ENCODE measurements at regions not wholly inside any gene's neighbourhood (a gene's known extent, or its start where the extent isn't known, plus 50 kb on each side); places are given as distances from the start of the nearest gene placed in this dataset.

DNA sequence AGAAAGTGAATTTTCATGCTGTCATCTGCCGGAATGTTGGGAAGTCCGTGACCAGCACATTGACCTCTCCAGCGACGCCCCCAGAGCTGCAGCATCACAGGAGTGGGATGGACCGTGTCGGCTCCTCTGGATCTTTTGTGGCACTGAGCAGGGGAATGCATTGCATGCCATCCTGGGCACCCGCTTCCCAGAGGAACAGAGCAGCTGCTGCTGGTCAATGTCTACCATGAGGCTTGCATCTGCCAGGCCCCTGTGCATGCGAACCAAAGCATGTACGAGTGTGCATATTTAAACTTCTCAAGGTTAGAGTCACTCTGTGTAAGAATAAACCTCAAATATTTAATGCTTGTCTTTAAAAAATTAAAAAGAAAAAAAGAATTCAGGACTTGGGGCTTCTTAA lies 414.8 kb downstream of the GADD45G start:
- Histone ChIP-seq H4K20me1 (ENCODE audit: insufficient read depth, low read length) (no peaks in the 10 kb centered on the region), H3K27me3 (ENCODE audit: insufficient read depth, low read length) (no peaks in the 10 kb centered on the region), H3K79me2 (ENCODE audit: insufficient read depth, low read length) (no peaks in the 10 kb centered on the region), H2AFZ (ENCODE audit: low read length) (no peak overlapping the region), H3K9me3 (ENCODE audit: low read length) (no peaks in the 10 kb centered on the region), H3K36me3 (ENCODE audit: insufficient read depth, low read length) (no peaks in the 10 kb centered on the region), H3F3A (ENCODE audit: insufficient read depth, low read length) (no peaks in the 10 kb centered on the region), H3K4me2 (ENCODE audit: low read length) (no peak overlapping the region), H3K27ac (ENCODE audit: low read depth, low read length, poor library complexity, severe bottlenecking) (no peak overlapping the region), H3K9me2 (ENCODE audit: low read depth, low read length) (no peaks in the 10 kb centered on the region), H3K4me3 (ENCODE audit: low read depth, low read length, poor library complexity, severe bottlenecking) (no peak overlapping the region), H3K4me1 (ENCODE audit: insufficient read depth, low read length, severe bottlenecking) (no peaks in the 10 kb centered on the region), H3K9ac (ENCODE audit: low read length) (no peak overlapping the region)
- TF ChIP-seq, protein P1, sequence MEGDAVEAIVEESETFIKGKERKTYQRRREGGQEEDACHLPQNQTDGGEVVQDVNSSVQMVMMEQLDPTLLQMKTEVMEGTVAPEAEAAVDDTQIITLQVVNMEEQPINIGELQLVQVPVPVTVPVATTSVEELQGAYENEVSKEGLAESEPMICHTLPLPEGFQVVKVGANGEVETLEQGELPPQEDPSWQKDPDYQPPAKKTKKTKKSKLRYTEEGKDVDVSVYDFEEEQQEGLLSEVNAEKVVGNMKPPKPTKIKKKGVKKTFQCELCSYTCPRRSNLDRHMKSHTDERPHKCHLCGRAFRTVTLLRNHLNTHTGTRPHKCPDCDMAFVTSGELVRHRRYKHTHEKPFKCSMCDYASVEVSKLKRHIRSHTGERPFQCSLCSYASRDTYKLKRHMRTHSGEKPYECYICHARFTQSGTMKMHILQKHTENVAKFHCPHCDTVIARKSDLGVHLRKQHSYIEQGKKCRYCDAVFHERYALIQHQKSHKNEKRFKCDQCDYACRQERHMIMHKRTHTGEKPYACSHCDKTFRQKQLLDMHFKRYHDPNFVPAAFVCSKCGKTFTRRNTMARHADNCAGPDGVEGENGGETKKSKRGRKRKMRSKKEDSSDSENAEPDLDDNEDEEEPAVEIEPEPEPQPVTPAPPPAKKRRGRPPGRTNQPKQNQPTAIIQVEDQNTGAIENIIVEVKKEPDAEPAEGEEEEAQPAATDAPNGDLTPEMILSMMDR (IDR thresholded peaks at IDR 0.05; ENCODE audit: low read length), result no peak
- TF ChIP-seq EZH2 (IDR thresholded peaks at IDR 0.05; ENCODE audit: borderline replicate concordance, low read length), result no peak

DNA sequence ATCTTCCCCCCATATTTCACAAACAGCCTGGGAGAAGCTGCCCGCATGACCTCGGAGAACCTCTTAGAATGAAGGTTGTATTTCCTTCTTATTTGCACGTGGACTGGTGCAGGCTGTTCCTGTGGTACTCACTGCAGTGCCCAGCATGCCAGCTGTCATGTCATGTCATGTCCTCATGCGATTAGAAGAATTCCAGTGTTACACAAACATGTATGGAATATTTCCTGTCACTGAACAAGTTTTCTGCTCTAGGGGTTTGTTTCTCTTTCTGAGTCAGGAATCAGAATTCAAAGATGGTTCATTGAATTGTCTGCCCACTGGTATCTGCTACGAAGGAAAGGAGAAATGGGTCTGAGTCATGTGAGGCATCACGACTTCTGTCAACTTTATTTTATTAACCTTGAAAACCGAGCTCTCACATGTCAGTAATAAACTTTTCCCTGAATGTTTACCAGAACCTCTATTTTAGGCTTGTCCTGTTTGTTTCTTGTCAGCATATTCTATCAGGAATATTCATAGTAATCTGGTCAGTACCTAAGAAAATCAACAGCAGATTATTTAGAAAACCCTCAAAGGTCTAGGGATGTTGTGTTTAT lies 415.6 kb downstream of the GADD45G start:
- Histone ChIP-seq H3F3A (ENCODE audit: insufficient read depth, low read length) (no peaks in the 10 kb centered on the region), H3K9me2 (ENCODE audit: low read depth, low read length) (no peaks in the 10 kb centered on the region), H3K79me2 (ENCODE audit: insufficient read depth, low read length) (no peaks in the 10 kb centered on the region), H3K9me3 (ENCODE audit: low read length) (no peaks in the 10 kb centered on the region), H3K4me2 (ENCODE audit: low read length) (no peak overlapping the region), H3K27ac (ENCODE audit: low read depth, low read length, poor library complexity, severe bottlenecking) (no peak overlapping the region), H3K9ac (ENCODE audit: low read length) (no peak overlapping the region), H3K27me3 (ENCODE audit: insufficient read depth, low read length) (no peaks in the 10 kb centered on the region), H3K4me3 (ENCODE audit: low read depth, low read length, poor library complexity, severe bottlenecking) (no peak overlapping the region), H3K4me1 (ENCODE audit: insufficient read depth, low read length, severe bottlenecking) (no peaks in the 10 kb centered on the region), H2AFZ (ENCODE audit: low read length) (no peak overlapping the region), H4K20me1 (ENCODE audit: insufficient read depth, low read length) (no peaks in the 10 kb centered on the region), H3K36me3 (ENCODE audit: insufficient read depth, low read length) (no peaks in the 10 kb centered on the region)
- no peak for TF ChIP-seq EZH2 (IDR thresholded peaks at IDR 0.05; ENCODE audit: borderline replicate concordance, low read length)
- TF ChIP-seq, protein P1 (IDR thresholded peaks at IDR 0.05; ENCODE audit: low read length), result no peak

DNA sequence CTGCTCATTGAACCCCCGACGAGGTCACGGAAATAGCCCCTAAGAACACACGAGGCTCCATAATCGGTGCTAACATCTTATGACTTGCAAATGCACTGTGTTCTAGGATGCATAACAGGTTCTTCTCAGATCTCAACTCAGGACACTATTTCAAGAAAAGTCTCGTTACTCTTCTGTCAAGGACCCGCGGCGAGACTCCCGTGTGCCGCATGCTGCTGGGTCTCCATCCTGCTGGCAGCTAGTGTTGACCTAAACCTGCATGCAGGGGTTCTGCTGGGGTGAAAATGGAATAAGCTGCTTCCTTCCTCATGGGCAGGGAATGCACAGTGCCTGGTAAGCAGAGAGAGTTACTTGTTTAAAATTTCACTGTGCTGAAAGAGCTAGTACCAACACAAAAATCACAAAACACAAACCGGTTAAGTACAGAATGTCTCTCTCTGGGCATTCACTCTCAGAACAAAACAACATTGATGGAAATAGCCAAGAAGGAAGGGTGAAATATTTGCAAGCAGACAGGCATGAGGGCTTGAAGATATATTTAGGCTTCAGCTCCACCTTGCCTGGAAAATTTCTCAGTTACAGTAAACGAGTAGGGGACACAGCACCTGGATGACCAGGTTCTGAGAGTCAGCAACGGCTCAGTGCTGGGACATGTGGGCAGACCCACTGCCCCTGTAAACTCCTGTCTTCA lies 416.5 kb downstream of the GADD45G start:
- Histone ChIP-seq H3K4me2 (ENCODE audit: low read length) (no peak overlapping the region), H3K79me2 (ENCODE audit: insufficient read depth, low read length) (no peaks in the 10 kb centered on the region), H3K9me2 (ENCODE audit: low read depth, low read length) (no peaks in the 10 kb centered on the region), H2AFZ (ENCODE audit: low read length) (no peak overlapping the region), H3K36me3 (ENCODE audit: insufficient read depth, low read length) (no peaks in the 10 kb centered on the region), H3K27ac (ENCODE audit: low read depth, low read length, poor library complexity, severe bottlenecking) (no peak overlapping the region), H3K27me3 (ENCODE audit: insufficient read depth, low read length) (no peaks in the 10 kb centered on the region), H3K9ac (ENCODE audit: low read length) (no peak overlapping the region), H3K4me3 (ENCODE audit: low read depth, low read length, poor library complexity, severe bottlenecking) (no peak overlapping the region), H3K4me1 (ENCODE audit: insufficient read depth, low read length, severe bottlenecking) (no peaks in the 10 kb centered on the region), H3F3A (ENCODE audit: insufficient read depth, low read length) (no peaks in the 10 kb centered on the region), H3K9me3 (ENCODE audit: low read length) (no peaks in the 10 kb centered on the region), H4K20me1 (ENCODE audit: insufficient read depth, low read length) (no peaks in the 10 kb centered on the region)
- TF ChIP-seq, protein P1 (IDR thresholded peaks at IDR 0.05; ENCODE audit: low read length), result no peak
- no peak for TF ChIP-seq EZH2 (IDR thresholded peaks at IDR 0.05; ENCODE audit: borderline replicate concordance, low read length)

Measured in OCI-LY1 (cell line).